ENCODE measurements at regions not wholly inside any gene's neighbourhood (a gene's known extent, or its start where the extent isn't known, plus 50 kb on each side); places are given as distances from the start of the nearest gene placed in this dataset.

DNA sequence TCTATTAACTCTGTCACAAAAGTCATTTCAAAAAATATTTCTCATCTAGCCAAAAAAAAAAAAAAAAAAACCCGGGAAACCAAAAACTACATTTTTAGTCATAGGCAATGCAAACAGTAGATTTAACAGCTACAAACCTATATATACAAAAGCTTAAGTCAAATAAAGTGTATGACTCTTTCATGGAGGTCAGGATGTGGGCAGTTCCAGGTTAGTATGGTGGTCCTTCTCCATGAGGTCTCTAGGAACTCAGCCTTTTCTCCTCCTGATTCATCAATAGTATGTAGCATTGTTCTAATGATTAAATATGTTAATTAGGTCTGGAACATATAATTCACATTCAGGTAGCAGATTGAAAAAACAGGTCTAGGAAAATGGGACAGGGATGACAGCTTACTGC is 586.5 kb downstream of the SLC16A7 start:
- no peak overlapping the region for H3K56ac ChIP-seq (replicated peaks; ENCODE audit: insufficient read length, low read depth, low read length)
- no peaks in the 10 kb centered on the region for H3K79me2 ChIP-seq (ENCODE audit: control insufficient read depth in 1 of 2, insufficient read depth in 2 of 2, low read length in 2 of 2)
- no peak overlapping the region for H3K18ac ChIP-seq (ENCODE audit: extremely low read depth, low read length)
- H2AK5ac ChIP-seq (ENCODE audit: low read depth, low read length), result no peak overlapping the region
- H2AFZ ChIP-seq (ENCODE audit: low read length), result no peak overlapping the region
- H3K4ac ChIP-seq (replicated peaks; ENCODE audit: insufficient read length, low read depth, low read length), result no peak overlapping the region
- H2BK5ac ChIP-seq (ENCODE audit: low read depth, low read length), result no peak overlapping the region
- H3K4me3 ChIP-seq (ENCODE audit: extremely low read depth in 1 of 4, insufficient read depth in 2 of 4, low read depth in 3 of 4, low read length in 4 of 4), result no peak overlapping the region
- FAIRE-seq (no peak), DNase-seq (ENCODE audit: low read depth in 1 of 2, low spot score in 2 of 2) (no peak)
- H3K79me1 ChIP-seq (ENCODE audit: low read depth, low read length), result no peaks in the 10 kb centered on the region
- H3K9me3 ChIP-seq (ENCODE audit: insufficient read depth in 2 of 2, low read depth in 1 of 2, low read length in 1 of 2), result no peaks in the 10 kb centered on the region
- no peak overlapping the region for H3K23ac ChIP-seq (ENCODE audit: insufficient read length)
- no peaks in the 10 kb centered on the region for H3K4me1 ChIP-seq (replicated peaks in 1 of 4; ENCODE audit: control insufficient read depth in 3 of 4, insufficient read depth in 4 of 4, low read length in 3 of 4)
- no peak overlapping the region for H3K27ac ChIP-seq (ENCODE audit: low read depth, low read length)
- no peak overlapping the region for H3K9ac ChIP-seq (replicated peaks in 1 of 4; ENCODE audit: extremely low read depth in 1 of 4, low read depth in 3 of 4, low read length in 3 of 4)
- no peaks in the 10 kb centered on the region for H3K27me3 ChIP-seq (replicated peaks in 1 of 4; ENCODE audit: control insufficient read depth in 3 of 4, extremely low read depth in 1 of 4, insufficient read depth in 3 of 4, low read length in 3 of 4)
- 57% methylated on average over 1 of the region's 1 CpG; no CpG with 5 or more reads in 1 of the 2 experiments for WGBS, 2 experiments (ENCODE audit: extremely low coverage in 1 of 2, insufficient coverage in 1 of 2, insufficient read length in 1 of 2, insufficient replicate concordance in 2 of 2, low coverage in 1 of 2, low lambda C conversion rate in 2 of 2, missing lambda C conversion rate in 1 of 2)
- no peak overlapping the region for H2BK15ac ChIP-seq (ENCODE audit: low read length)
- no peaks in the 10 kb centered on the region for H3K36me3 ChIP-seq (ENCODE audit: control insufficient read depth in 2 of 4, insufficient read depth in 4 of 4, low read length in 3 of 4)
- no peaks in the 10 kb centered on the region for H4K20me1 ChIP-seq (replicated peaks in 1 of 2; ENCODE audit: control insufficient read depth in 1 of 2, insufficient read depth in 2 of 2, low read length in 2 of 2)
- H3K14ac ChIP-seq (ENCODE audit: insufficient read length), result no peak overlapping the region
- no peaks in the 10 kb centered on the region for H3K23me2 ChIP-seq (ENCODE audit: low read depth, low read length)
- H4K8ac ChIP-seq (ENCODE audit: extremely low read depth, insufficient read depth, low read length), result no peak overlapping the region
- no peak overlapping the region for H4K91ac ChIP-seq (replicated peaks; ENCODE audit: insufficient read length, low read length)
- CTCF ChIA-PET (ENCODE audit: partially characterized antibody), result no interaction called here
- H4K5ac ChIP-seq (ENCODE audit: insufficient read length, low read depth, low read length), result no peak overlapping the region
- H2BK120ac ChIP-seq (replicated peaks; ENCODE audit: low read depth, low read length), result no peak overlapping the region
- H2BK12ac ChIP-seq (ENCODE audit: low read depth, low read length), result no peak overlapping the region
- no peak overlapping the region for H2BK20ac ChIP-seq (ENCODE audit: low read length)
- POLR2A ChIA-PET (ENCODE audit: partially characterized antibody), result no interaction called here
- no peak overlapping the region for H3K4me2 ChIP-seq (ENCODE audit: insufficient read depth in 1 of 2, low read depth in 2 of 2, low read length in 2 of 2)
- TF ChIP-seq FOSL1 (IDR thresholded peaks at IDR 0.05; ENCODE audit: insufficient read depth, low read depth, low read length) (no peak), NANOG (IDR thresholded peaks at IDR 0.05; ENCODE audit: insufficient read depth, low read depth, low read length, poor library complexity, severe bottlenecking) (no peak), KDM1A (IDR thresholded peaks at IDR 0.05; ENCODE audit: borderline replicate concordance, low read length) (no peak), SP4 (IDR thresholded peaks at IDR 0.05; ENCODE audit: low read length) (no peak), TAF1 (IDR thresholded peaks at IDR 0.05; ENCODE audit: low read depth, low read length) (no peak), POLR2AphosphoS5 (IDR thresholded peaks at IDR 0.05; ENCODE audit: low read depth, low read length) (no peak), GABPA (IDR thresholded peaks at IDR 0.05; ENCODE audit: borderline replicate concordance, insufficient read depth, low read length) (no peak), SIRT6 (IDR thresholded peaks at IDR 0.05; ENCODE audit: low read length) (no peak), PHF8 (conservative IDR thresholded peaks at IDR 0.05; ENCODE audit: low read depth, low read length) (no peak), EZH2 (IDR thresholded peaks at IDR 0.05; ENCODE audit: low read depth, low read length, severe bottlenecking) (no peak), POU5F1 (IDR thresholded peaks at IDR 0.05; ENCODE audit: low read depth, low read length) (no peak), MAFK (IDR thresholded peaks at IDR 0.05; ENCODE audit: low read depth, low read length) (no peak), CHD1 (IDR thresholded peaks at IDR 0.05; ENCODE audit: low read depth, low read length) (no peak)
- TF ChIP-seq, protein P1, sequence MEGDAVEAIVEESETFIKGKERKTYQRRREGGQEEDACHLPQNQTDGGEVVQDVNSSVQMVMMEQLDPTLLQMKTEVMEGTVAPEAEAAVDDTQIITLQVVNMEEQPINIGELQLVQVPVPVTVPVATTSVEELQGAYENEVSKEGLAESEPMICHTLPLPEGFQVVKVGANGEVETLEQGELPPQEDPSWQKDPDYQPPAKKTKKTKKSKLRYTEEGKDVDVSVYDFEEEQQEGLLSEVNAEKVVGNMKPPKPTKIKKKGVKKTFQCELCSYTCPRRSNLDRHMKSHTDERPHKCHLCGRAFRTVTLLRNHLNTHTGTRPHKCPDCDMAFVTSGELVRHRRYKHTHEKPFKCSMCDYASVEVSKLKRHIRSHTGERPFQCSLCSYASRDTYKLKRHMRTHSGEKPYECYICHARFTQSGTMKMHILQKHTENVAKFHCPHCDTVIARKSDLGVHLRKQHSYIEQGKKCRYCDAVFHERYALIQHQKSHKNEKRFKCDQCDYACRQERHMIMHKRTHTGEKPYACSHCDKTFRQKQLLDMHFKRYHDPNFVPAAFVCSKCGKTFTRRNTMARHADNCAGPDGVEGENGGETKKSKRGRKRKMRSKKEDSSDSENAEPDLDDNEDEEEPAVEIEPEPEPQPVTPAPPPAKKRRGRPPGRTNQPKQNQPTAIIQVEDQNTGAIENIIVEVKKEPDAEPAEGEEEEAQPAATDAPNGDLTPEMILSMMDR (IDR thresholded peaks at IDR 0.05; ENCODE audit: control extremely low read depth in 1 of 3, insufficient read depth in 1 of 3, low read depth in 1 of 3, low read length in 3 of 3), result no peak
